ENCODE measurements at regions not wholly inside any gene's neighbourhood (a gene's known extent, or its start where the extent isn't known, plus 50 kb on each side); places are given as distances from the start of the nearest gene placed in this dataset.

- Histone ChIP-seq H3K9me3 (ENCODE audit: insufficient read depth, low read depth, low read length) (no peaks in the 10 kb centered on the region), H3K79me2 (ENCODE audit: insufficient read depth, low read length) (no peaks in the 10 kb centered on the region), H3K36me3 (ENCODE audit: insufficient read depth, low read length) (no peaks in the 10 kb centered on the region), H3K27me3 (ENCODE audit: insufficient read depth, low read length, poor library complexity, severe bottlenecking) (no peaks in the 10 kb centered on the region), H4K20me1 (ENCODE audit: insufficient read depth, low read length, poor library complexity, severe bottlenecking) (no peaks in the 10 kb centered on the region), H3K4me2 (ENCODE audit: low read depth, low read length, poor library complexity, severe bottlenecking) (no peak overlapping the region), H3K4me1 (ENCODE audit: insufficient read depth, low read length, poor library complexity, severe bottlenecking) (peaks cover 8% of the 10 kb centered on the region), H3K9ac (ENCODE audit: low read depth, low read length, poor library complexity, severe bottlenecking) (no peak overlapping the region), H3F3A (ENCODE audit: low read depth) (no peaks in the 10 kb centered on the region), H3K4me3 (ENCODE audit: low read length, poor library complexity, severe bottlenecking) (no peak overlapping the region), H3K9me2 (replicated peaks; ENCODE audit: low read depth, low read length) (no peaks in the 10 kb centered on the region), H2AFZ (ENCODE audit: low read length) (no peak overlapping the region)
- TF ChIP-seq, protein P1, sequence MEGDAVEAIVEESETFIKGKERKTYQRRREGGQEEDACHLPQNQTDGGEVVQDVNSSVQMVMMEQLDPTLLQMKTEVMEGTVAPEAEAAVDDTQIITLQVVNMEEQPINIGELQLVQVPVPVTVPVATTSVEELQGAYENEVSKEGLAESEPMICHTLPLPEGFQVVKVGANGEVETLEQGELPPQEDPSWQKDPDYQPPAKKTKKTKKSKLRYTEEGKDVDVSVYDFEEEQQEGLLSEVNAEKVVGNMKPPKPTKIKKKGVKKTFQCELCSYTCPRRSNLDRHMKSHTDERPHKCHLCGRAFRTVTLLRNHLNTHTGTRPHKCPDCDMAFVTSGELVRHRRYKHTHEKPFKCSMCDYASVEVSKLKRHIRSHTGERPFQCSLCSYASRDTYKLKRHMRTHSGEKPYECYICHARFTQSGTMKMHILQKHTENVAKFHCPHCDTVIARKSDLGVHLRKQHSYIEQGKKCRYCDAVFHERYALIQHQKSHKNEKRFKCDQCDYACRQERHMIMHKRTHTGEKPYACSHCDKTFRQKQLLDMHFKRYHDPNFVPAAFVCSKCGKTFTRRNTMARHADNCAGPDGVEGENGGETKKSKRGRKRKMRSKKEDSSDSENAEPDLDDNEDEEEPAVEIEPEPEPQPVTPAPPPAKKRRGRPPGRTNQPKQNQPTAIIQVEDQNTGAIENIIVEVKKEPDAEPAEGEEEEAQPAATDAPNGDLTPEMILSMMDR (conservative IDR thresholded peaks at IDR 0.05; ENCODE audit: low read length): no peak
- no peak for TF ChIP-seq EZH2phosphoT487 (IDR thresholded peaks at IDR 0.05; ENCODE audit: borderline replicate concordance)
Measured at GRCh38 chr5:65077653-65078052, 308.9 kb downstream of the CWC27 start.

DNA sequence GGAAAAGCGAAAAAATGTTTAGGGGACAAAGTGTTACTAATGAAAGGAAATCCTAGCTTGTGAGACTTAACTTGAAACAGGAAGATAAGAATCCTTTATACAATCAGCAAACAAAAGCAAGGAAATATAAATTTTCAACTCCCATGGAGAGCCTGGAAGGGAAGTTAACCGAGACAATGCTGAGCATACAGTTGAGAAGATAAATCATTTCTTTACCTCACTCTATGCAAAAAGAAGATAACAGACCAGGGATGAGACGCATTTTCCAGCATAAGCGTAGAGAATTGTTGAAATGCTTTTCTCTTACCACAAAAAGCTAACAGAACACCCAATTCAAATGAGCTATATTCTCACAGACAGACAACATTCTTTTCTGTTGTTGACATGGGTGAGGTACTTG, 309.6 kb downstream of the CWC27 start:
- no peak for TF ChIP-seq EZH2phosphoT487 (IDR thresholded peaks at IDR 0.05; ENCODE audit: borderline replicate concordance)
- TF ChIP-seq, protein P1 (conservative IDR thresholded peaks at IDR 0.05; ENCODE audit: low read length): no peak
- no peaks in the 10 kb centered on the region for H3K79me2 ChIP-seq (ENCODE audit: insufficient read depth, low read length)
- no peaks in the 10 kb centered on the region for H3F3A ChIP-seq (ENCODE audit: low read depth)
- no peaks in the 10 kb centered on the region for H4K20me1 ChIP-seq (ENCODE audit: insufficient read depth, low read length, poor library complexity, severe bottlenecking)
- H3K36me3 ChIP-seq (ENCODE audit: insufficient read depth, low read length): no peaks in the 10 kb centered on the region
- no peak overlapping the region for H3K4me2 ChIP-seq (ENCODE audit: low read depth, low read length, poor library complexity, severe bottlenecking)
- H3K9me2 ChIP-seq (replicated peaks; ENCODE audit: low read depth, low read length): no peaks in the 10 kb centered on the region
- H3K9ac ChIP-seq (ENCODE audit: low read depth, low read length, poor library complexity, severe bottlenecking): no peak overlapping the region
- peaks cover 8% of the 10 kb centered on the region for H3K4me1 ChIP-seq (ENCODE audit: insufficient read depth, low read length, poor library complexity, severe bottlenecking)
- H3K27me3 ChIP-seq (ENCODE audit: insufficient read depth, low read length, poor library complexity, severe bottlenecking): no peaks in the 10 kb centered on the region
- H3K4me3 ChIP-seq (ENCODE audit: low read length, poor library complexity, severe bottlenecking): no peak overlapping the region
- H2AFZ ChIP-seq (ENCODE audit: low read length): peak overlapping the region; percentile 14; the same call in 1 of the 2 replicates
- H3K9me3 ChIP-seq (ENCODE audit: insufficient read depth, low read depth, low read length): no peaks in the 10 kb centered on the region

GRCh38 chr5:65081071-65081470, 312.3 kb downstream of the CWC27 start:
- Histone ChIP-seq H3K4me2 (ENCODE audit: low read depth, low read length, poor library complexity, severe bottlenecking) (no peak overlapping the region), H3F3A (ENCODE audit: low read depth) (no peaks in the 10 kb centered on the region), H2AFZ (ENCODE audit: low read length) (no peak overlapping the region), H4K20me1 (ENCODE audit: insufficient read depth, low read length, poor library complexity, severe bottlenecking) (no peaks in the 10 kb centered on the region), H3K9me2 (replicated peaks; ENCODE audit: low read depth, low read length) (no peaks in the 10 kb centered on the region), H3K36me3 (ENCODE audit: insufficient read depth, low read length) (no peaks in the 10 kb centered on the region), H3K79me2 (ENCODE audit: insufficient read depth, low read length) (no peaks in the 10 kb centered on the region), H3K9ac (ENCODE audit: low read depth, low read length, poor library complexity, severe bottlenecking) (no peak overlapping the region), H3K4me3 (ENCODE audit: low read length, poor library complexity, severe bottlenecking) (no peak overlapping the region), H3K27me3 (ENCODE audit: insufficient read depth, low read length, poor library complexity, severe bottlenecking) (no peaks in the 10 kb centered on the region), H3K9me3 (ENCODE audit: insufficient read depth, low read depth, low read length) (no peaks in the 10 kb centered on the region), H3K4me1 (ENCODE audit: insufficient read depth, low read length, poor library complexity, severe bottlenecking) (peaks cover 8% of the 10 kb centered on the region)
- TF ChIP-seq, protein P1 (conservative IDR thresholded peaks at IDR 0.05; ENCODE audit: low read length): no peak
- TF ChIP-seq EZH2phosphoT487 (IDR thresholded peaks at IDR 0.05; ENCODE audit: borderline replicate concordance): no peak
